Liver (tissue), 8 donors: ENCODE measurements at regions not wholly inside any gene's neighbourhood (a gene's known extent, or its start where the extent isn't known, plus 50 kb on each side); places are given as distances from the start of the nearest gene placed in this dataset.
"Not testable (repeated sequence)": the region's sequence is repeated elsewhere in the genome, so short reads cannot be mapped to it uniquely, and the experiment has no call there.

Experiments
- DNase-seq: peaks from one replicate; pipeline ENCODE4 v3.0.0-alpha.2; 2017; ENCODE audit warnings: low spot score
- H3K27ac ChIP-seq, 2 donors: one replicate each; pipeline ENCODE4 v1.7.0; 2013; ENCODE audit warnings: inconsistent platforms in 2 of 2, low read length in 2 of 2, control low read depth in 1 of 2, low read depth in 1 of 2, mild to moderate bottlenecking in 1 of 2
- H3K27me3 ChIP-seq, 4 donors: one replicate each; pipeline versions ENCODE4 v1.6.1 to v1.7.0; 2013; ENCODE audit warnings: low read length in 3 of 4, inconsistent platforms in 1 of 4, mild to moderate bottlenecking in 1 of 4, moderate library complexity in 1 of 4; ENCODE audit not compliant: control insufficient read depth in 4 of 4, insufficient read depth in 4 of 4
- H3K36me3 ChIP-seq, 4 donors: one replicate each; pipeline versions ENCODE4 v1.6.1 to v1.7.0; 2013; ENCODE audit warnings: low read length in 3 of 4, mild to moderate bottlenecking in 3 of 4, low read depth in 1 of 4, moderate library complexity in 1 of 4; ENCODE audit not compliant: control insufficient read depth in 4 of 4, insufficient read depth in 3 of 4
- H3K4me1 ChIP-seq, 4 donors: one replicate each; pipeline versions ENCODE4 v1.6.1 to v1.7.0; 2013; ENCODE audit warnings: low read length in 3 of 4, mild to moderate bottlenecking in 3 of 4, moderate library complexity in 1 of 4; ENCODE audit not compliant: control insufficient read depth in 4 of 4, insufficient read depth in 4 of 4
- H3K4me3 ChIP-seq, 3 donors: one replicate each; pipeline versions ENCODE4 v1.6.1 to v1.7.0; 2013; ENCODE audit warnings: low read length in 3 of 3, control low read depth in 1 of 3, low read depth in 1 of 3, mild to moderate bottlenecking in 1 of 3
- H3K9ac ChIP-seq, 2 donors: one replicate each; pipeline ENCODE4 v1.7.0; 2013; ENCODE audit warnings: low read length in 2 of 2, mild to moderate bottlenecking in 2 of 2, moderate library complexity in 2 of 2, control low read depth in 1 of 2, low read depth in 1 of 2
- H3K9me3 ChIP-seq, 4 donors: one replicate each; pipeline versions ENCODE4 v1.6.1 to v1.7.0; 2013; ENCODE audit warnings: low read length in 3 of 4; ENCODE audit not compliant: control insufficient read depth in 4 of 4
- CTCF ChIP-seq: fragments of 150-350 bp; IDR thresholded peaks from 2 replicates; pipeline ENCODE4 v1.5.1; 2017; ENCODE audit warnings: improper control_type of control experiment, low read depth, low read length; ENCODE audit not compliant: missing input control
- EGR1 ChIP-seq, 2 donors: IDR thresholded peaks; 2 replicates each; pipeline ENCODE4 v1.6.1; 2016 to 2018; ENCODE audit warnings: antibody characterized with exemption in 2 of 2, low read depth in 2 of 2
- FOXA1 ChIP-seq: IDR thresholded peaks from 2 replicates; pipeline ENCODE4 v1.6.1; 2016; ENCODE audit warnings: antibody characterized with exemption
- FOXA2 ChIP-seq: IDR thresholded peaks from 2 replicates; pipeline ENCODE4 v1.6.1; 2016; ENCODE audit warnings: antibody characterized with exemption
- GABPA ChIP-seq, 2 donors: IDR thresholded peaks in 1 of 2; conservative IDR thresholded peaks in 1 of 2; 2 replicates each; pipeline ENCODE4 v1.6.1; 2016; ENCODE audit warnings: antibody characterized with exemption in 2 of 2, mild to moderate bottlenecking in 1 of 2, moderate library complexity in 1 of 2
- HNF4G ChIP-seq: IDR thresholded peaks from 2 replicates; pipeline ENCODE4 v1.6.1; 2016; ENCODE audit warnings: antibody characterized with exemption
- JUND ChIP-seq, 2 donors: IDR thresholded peaks; 2 replicates each; pipeline ENCODE4 v1.6.1; 2016; ENCODE audit warnings: antibody characterized with exemption in 2 of 2
- NR2F2 ChIP-seq: IDR thresholded peaks from 2 replicates; pipeline ENCODE4 v1.6.1; 2016; ENCODE audit warnings: antibody characterized with exemption
- RAD21 ChIP-seq, 2 donors: IDR thresholded peaks; 2 replicates each; pipeline ENCODE4 v1.6.1; 2016; ENCODE audit warnings: antibody characterized with exemption in 2 of 2, mild to moderate bottlenecking in 2 of 2
- REST ChIP-seq: IDR thresholded peaks from 2 replicates; pipeline ENCODE4 v1.6.1; 2016; ENCODE audit warnings: antibody characterized with exemption, mild to moderate bottlenecking
- RXRA ChIP-seq, 2 donors: IDR thresholded peaks; 2 replicates each; pipeline ENCODE4 v1.6.1; 2017 to 2018; ENCODE audit warnings: antibody characterized with exemption in 2 of 2, mild to moderate bottlenecking in 1 of 2
- SP1 ChIP-seq: IDR thresholded peaks from 2 replicates; pipeline ENCODE4 v1.6.1; 2018; ENCODE audit warnings: antibody characterized with exemption, mild to moderate bottlenecking
- TAF1 ChIP-seq: conservative IDR thresholded peaks from 2 replicates; pipeline ENCODE4 v1.6.1; 2016; ENCODE audit warnings: antibody characterized with exemption, mild to moderate bottlenecking
- YY1 ChIP-seq: IDR thresholded peaks from 2 replicates; pipeline ENCODE4 v1.6.1; 2016; ENCODE audit warnings: antibody characterized with exemption, mild to moderate bottlenecking
- ZBTB33 ChIP-seq: IDR thresholded peaks from 2 replicates; pipeline ENCODE4 v1.6.1; 2016; ENCODE audit warnings: antibody characterized with exemption
- WGBS: extraction: QIAGEN DNeasy Blood & Tissue Kit; methylation state at CpG from one replicate; pipeline ENCODE4 v1.1.7; 2013; 5-methylcytosine and 5-hydroxymethylcytosine counted together
- TF ChIP-seq, protein P1 (sequence below): IDR thresholded peaks from 2 replicates; pipeline ENCODE4 v1.6.1; 2016; ENCODE audit warnings: antibody characterized with exemption
- donor health status: healthy.
- donor health status: healthy.
- donor health status: healthy.
- donor health status: healthy.
- donor health status: healthy.

DNA sequence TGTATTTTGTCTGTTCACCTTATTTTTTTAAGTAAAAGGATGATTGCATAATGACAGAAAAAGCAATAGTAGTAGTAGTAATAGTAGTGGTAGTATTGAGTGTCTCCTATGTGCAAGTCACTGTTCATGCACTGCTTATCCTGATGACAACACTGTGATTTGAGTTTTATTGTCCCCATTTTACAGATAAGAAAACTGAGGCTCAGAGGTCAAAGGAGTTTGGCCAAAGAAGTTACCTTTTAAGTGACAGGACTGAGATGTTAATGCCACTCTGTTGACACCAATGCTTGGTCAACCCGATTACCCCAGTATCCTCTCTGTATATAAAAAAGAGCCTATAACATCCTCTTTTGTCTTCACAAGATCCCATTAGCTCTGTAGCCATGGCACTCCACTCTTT lies 100.5 kb upstream of the FRMPD3 start (continued):
- TF ChIP-seq, protein P1, sequence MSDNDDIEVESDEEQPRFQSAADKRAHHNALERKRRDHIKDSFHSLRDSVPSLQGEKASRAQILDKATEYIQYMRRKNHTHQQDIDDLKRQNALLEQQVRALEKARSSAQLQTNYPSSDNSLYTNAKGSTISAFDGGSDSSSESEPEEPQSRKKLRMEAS = no peak
- TF ChIP-seq EGR1 (IDR thresholded peaks at IDR 0.05; ENCODE audit: low read depth in 2 of 2) (no peak), SP1 (no peak), HNF4G (no peak), FOXA2 (no peak), GABPA (IDR thresholded peaks at IDR 0.05 in 1 of 2, conservative IDR thresholded peaks at IDR 0.05 in 1 of 2) (no peak), YY1 (no peak)

- no peak overlapping the region for H3K4me3 ChIP-seq
- H3K9ac ChIP-seq = no peak overlapping the region
- DNase-seq = no peak
- WGBS = 41% methylated on average over 1 of the region's 1 CpG
- no peaks in the 10 kb centered on the region for H3K36me3 ChIP-seq
- TF ChIP-seq ZBTB33 = no peak
- H3K9me3 ChIP-seq = no peaks in the 10 kb centered on the region
- H3K4me1 ChIP-seq = no peaks in the 10 kb centered on the region
- no peaks in the 10 kb centered on the region for H3K27me3 ChIP-seq
- no peak overlapping the region for H3K27ac ChIP-seq
These were observed 93.9 kb upstream of the FRMPD3 start for GRCh38 chrX:107355533-107355932.

DNA sequence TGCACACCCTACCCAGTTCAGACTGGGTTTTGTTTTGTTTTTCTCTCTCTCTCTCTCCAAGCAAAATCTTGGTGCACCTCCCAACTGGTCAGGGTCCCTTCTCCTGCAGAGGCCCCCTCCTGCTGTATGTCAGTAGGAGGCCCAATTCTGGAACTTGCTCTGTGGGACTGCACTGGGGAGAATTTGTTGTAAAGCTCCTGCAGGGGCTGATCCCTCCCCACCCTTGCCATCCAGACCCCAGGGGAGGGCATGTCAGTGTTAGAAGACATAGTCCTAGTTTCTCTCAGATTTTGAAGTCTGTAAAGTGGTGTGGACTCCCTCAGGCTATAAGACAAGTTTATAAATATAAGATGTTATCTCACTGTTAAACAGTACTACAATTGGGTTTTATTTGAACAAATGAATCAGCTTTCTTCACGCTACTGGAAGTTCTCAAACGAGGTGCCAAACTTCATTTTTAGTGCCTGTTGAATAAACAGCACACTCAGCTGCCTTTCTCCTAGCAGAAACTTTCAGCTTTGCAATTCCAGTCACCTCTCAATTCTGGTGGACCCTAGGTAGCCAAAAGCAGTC lies 88.6 kb upstream of the FRMPD3 start:
- no peak overlapping the region for H3K27ac ChIP-seq
- TF ChIP-seq RXRA (IDR thresholded peaks at IDR 0.05) (no peak), HNF4G (no peak), REST (no peak), YY1 (no peak), FOXA1 (no peak), CTCF (no peak), FOXA2 (no peak), NR2F2 (no peak), EGR1 (IDR thresholded peaks at IDR 0.05; ENCODE audit: low read depth in 2 of 2) (no peak), RAD21 (IDR thresholded peaks at IDR 0.05) (no peak), JUND (IDR thresholded peaks at IDR 0.05) (no peak), ZBTB33 (no peak), SP1 (no peak), GABPA (IDR thresholded peaks at IDR 0.05 in 1 of 2, conservative IDR thresholded peaks at IDR 0.05 in 1 of 2) (no peak), TAF1 (no peak)
- TF ChIP-seq, protein P1 = no peak
- H3K4me3 ChIP-seq = no peak overlapping the region
- H3K9me3 ChIP-seq = no peaks in the 10 kb centered on the region
- H3K27me3 ChIP-seq = no peaks in the 10 kb centered on the region
- whole genome bisulfite sequencing = 77% methylated on average over 2 of the region's 2 CpGs
- DNase-seq = no peak
- H3K36me3 ChIP-seq = no peaks in the 10 kb centered on the region
- H3K4me1 ChIP-seq = no peaks in the 10 kb centered on the region
- no peak overlapping the region for H3K9ac ChIP-seq

- DNase-seq, H3K27me3 ChIP-seq, H3K4me1 ChIP-seq, H3K9ac ChIP-seq, H3K36me3 ChIP-seq, H3K27ac ChIP-seq, H3K9me3 ChIP-seq, H3K4me3 ChIP-seq: not testable (repeated sequence)
- 87% methylated on average over 3 of the region's 3 CpGs for WGBS
These were observed 79.3 kb upstream of the FRMPD3 start for GRCh38 chrX:107370185-107370584.
